ENCODE measurements at regions not wholly inside any gene's neighbourhood (a gene's known extent, or its start where the extent isn't known, plus 50 kb on each side); places are given as distances from the start of the nearest gene placed in this dataset.

GRCh38 chr6:153425536-153425935 is 294.5 kb upstream of the RGS17 start:
- no peaks in the 10 kb centered on the region for H3K4me1 ChIP-seq (ENCODE audit: control insufficient read depth in 2 of 2, insufficient read depth in 2 of 2, low read length in 2 of 2)
- H3K27me3 Mint-ChIP-seq = no peaks in the 10 kb centered on the region
- no peak overlapping the region for H3K27ac ChIP-seq (ENCODE audit: low read length in 2 of 2)
- no peak overlapping the region for H2AFZ ChIP-seq (ENCODE audit: insufficient read depth, low read depth, low read length, poor library complexity, severe bottlenecking)
- no peak overlapping the region for H3K4me3 Mint-ChIP-seq
- H3K27ac Mint-ChIP-seq = no peak overlapping the region
- H3K36me3 ChIP-seq (replicated peaks in 1 of 2; ENCODE audit: control extremely low read depth in 1 of 2, control insufficient read depth in 1 of 2, extremely low read depth in 1 of 2, insufficient read depth in 2 of 2, low read length in 1 of 2) = no peaks in the 10 kb centered on the region
- no peak for TF ChIP-seq EZH2 (IDR thresholded peaks at IDR 0.05; ENCODE audit: borderline replicate concordance, insufficient read depth, low read depth, low read length, poor library complexity, severe bottlenecking)
- no peak for TF ChIP-seq CTCF (IDR thresholded peaks at IDR 0.05)
- ChIA-PET POLR2A (no interaction called here), CTCF (no interaction called here)
- ATAC-seq (ENCODE audit: low read depth) (no peak), DNase-seq (no peak)
- intact Hi-C loops (cut with micrococcal nuclease) = no loop called here
- H3K27me3 ChIP-seq (replicated peaks in 1 of 4; ENCODE audit: control extremely low read depth in 1 of 4, control insufficient read depth in 3 of 4, insufficient read depth in 4 of 4, low read length in 3 of 4) = no peaks in the 10 kb centered on the region
- no peaks in the 10 kb centered on the region for H3K4me1 Mint-ChIP-seq
- no peaks in the 10 kb centered on the region for H4K20me1 ChIP-seq (ENCODE audit: control insufficient read depth, insufficient read depth, low read length, poor library complexity, severe bottlenecking)
- no peak overlapping the region for H3K9ac ChIP-seq (ENCODE audit: low read length)
- H3K9me3 ChIP-seq (ENCODE audit: control extremely low read depth in 1 of 3, control insufficient read depth in 2 of 3, insufficient read depth in 1 of 3, low read length in 2 of 3) = no peaks in the 10 kb centered on the region
- no peak overlapping the region for H3K4me2 ChIP-seq (replicated peaks; ENCODE audit: low read depth, low read length, poor library complexity, severe bottlenecking)
- WGBS (ENCODE audit: insufficient coverage) = 71% methylated on average over 1 of the region's 2 CpGs
- H3K79me2 ChIP-seq (ENCODE audit: control insufficient read depth, insufficient read depth, low read length) = no peaks in the 10 kb centered on the region
- no peak overlapping the region for H3K4me3 ChIP-seq (ENCODE audit: control extremely low read depth in 1 of 5, extremely low read depth in 1 of 5, insufficient read depth in 1 of 5, low read depth in 2 of 5, low read length in 4 of 5)
- no peaks in the 10 kb centered on the region for H3K9me3 Mint-ChIP-seq (ENCODE audit: insufficient read depth)

GRCh38 chr6:153424719-153425400 is 293.8 kb upstream of the RGS17 start:
- 70% methylated on average over 4 of the region's 5 CpGs for WGBS (ENCODE audit: insufficient coverage)
- H2AFZ ChIP-seq (ENCODE audit: insufficient read depth, low read depth, low read length, poor library complexity, severe bottlenecking) = no peak overlapping the region
- no peak for TF ChIP-seq CTCF (IDR thresholded peaks at IDR 0.05)
- no peak for TF ChIP-seq EZH2 (IDR thresholded peaks at IDR 0.05; ENCODE audit: borderline replicate concordance, insufficient read depth, low read depth, low read length, poor library complexity, severe bottlenecking)
- H3K4me1 Mint-ChIP-seq = no peaks in the 10 kb centered on the region
- no peak for DNase-seq
- H3K27me3 ChIP-seq (replicated peaks in 1 of 4; ENCODE audit: control extremely low read depth in 1 of 4, control insufficient read depth in 3 of 4, insufficient read depth in 4 of 4, low read length in 3 of 4) = no peaks in the 10 kb centered on the region
- H3K36me3 ChIP-seq (replicated peaks in 1 of 2; ENCODE audit: control extremely low read depth in 1 of 2, control insufficient read depth in 1 of 2, extremely low read depth in 1 of 2, insufficient read depth in 2 of 2, low read length in 1 of 2) = no peaks in the 10 kb centered on the region
- POLR2A ChIA-PET = no interaction called here
- no peak overlapping the region for H3K27ac Mint-ChIP-seq
- no peak overlapping the region for H3K9ac ChIP-seq (ENCODE audit: low read length)
- no peaks in the 10 kb centered on the region for H3K27me3 Mint-ChIP-seq
- no peaks in the 10 kb centered on the region for H3K9me3 Mint-ChIP-seq (ENCODE audit: insufficient read depth)
- no peak for ATAC-seq (ENCODE audit: low read depth)
- H3K27ac ChIP-seq (ENCODE audit: low read length in 2 of 2) = no peak overlapping the region
- no peaks in the 10 kb centered on the region for H3K79me2 ChIP-seq (ENCODE audit: control insufficient read depth, insufficient read depth, low read length)
- H3K9me3 ChIP-seq (ENCODE audit: control extremely low read depth in 1 of 3, control insufficient read depth in 2 of 3, insufficient read depth in 1 of 3, low read length in 2 of 3) = no peaks in the 10 kb centered on the region
- H3K4me2 ChIP-seq (replicated peaks; ENCODE audit: low read depth, low read length, poor library complexity, severe bottlenecking) = no peak overlapping the region
- H3K4me3 Mint-ChIP-seq = no peak overlapping the region
- intact Hi-C loops (cut with micrococcal nuclease) = no loop called here
- no peaks in the 10 kb centered on the region for H3K4me1 ChIP-seq (ENCODE audit: control insufficient read depth in 2 of 2, insufficient read depth in 2 of 2, low read length in 2 of 2)
- CTCF ChIA-PET = no interaction called here
- H3K4me3 ChIP-seq (ENCODE audit: control extremely low read depth in 1 of 5, extremely low read depth in 1 of 5, insufficient read depth in 1 of 5, low read depth in 2 of 5, low read length in 4 of 5) = no peak overlapping the region
- no peaks in the 10 kb centered on the region for H4K20me1 ChIP-seq (ENCODE audit: control insufficient read depth, insufficient read depth, low read length, poor library complexity, severe bottlenecking)
